ENCODE measurements at regions not wholly inside any gene's neighbourhood (a gene's known extent, or its start where the extent isn't known, plus 50 kb on each side); places are given as distances from the start of the nearest gene placed in this dataset.

DNA sequence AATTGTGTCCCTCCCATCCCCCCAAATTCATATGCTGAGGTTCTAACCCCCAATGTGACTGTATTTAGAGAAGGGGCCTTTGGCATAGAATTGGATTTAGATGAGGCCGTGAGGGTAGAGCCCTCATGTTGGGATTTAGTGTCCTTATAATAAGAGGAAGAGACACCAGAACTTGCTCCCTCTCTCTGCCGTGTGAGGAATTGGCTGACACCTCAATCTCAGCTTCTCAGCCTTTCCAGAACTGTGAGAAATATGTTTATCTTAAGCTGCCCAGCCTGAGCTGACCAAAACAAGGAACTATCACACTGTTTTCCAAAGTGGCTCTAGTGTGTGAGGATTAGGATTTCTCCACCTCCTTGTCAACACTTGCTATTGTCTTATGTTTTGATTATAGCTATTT lies 400.0 kb upstream of the FZD8 start:
- intact Hi-C loops (cut with micrococcal nuclease), result no loop called here
- Mint-ChIP-seq H3K36me3 (no peaks in the 10 kb centered on the region), H3K27me3 (no peaks in the 10 kb centered on the region), H3K27ac (no peak overlapping the region), H3K4me3 (no peak overlapping the region), H3K9me3 (no peaks in the 10 kb centered on the region), H3K4me1 (ENCODE audit: low read depth) (no peaks in the 10 kb centered on the region)
- DNase-seq, result no peak
- POLR2A ChIA-PET, result no interaction called here
- CTCF ChIA-PET, result interaction anchor here (1.0 kb wide), 1 partner anchor 12 kb away, joined by 3 read pairs; no protein-coding TSS in a partner anchor

DNA sequence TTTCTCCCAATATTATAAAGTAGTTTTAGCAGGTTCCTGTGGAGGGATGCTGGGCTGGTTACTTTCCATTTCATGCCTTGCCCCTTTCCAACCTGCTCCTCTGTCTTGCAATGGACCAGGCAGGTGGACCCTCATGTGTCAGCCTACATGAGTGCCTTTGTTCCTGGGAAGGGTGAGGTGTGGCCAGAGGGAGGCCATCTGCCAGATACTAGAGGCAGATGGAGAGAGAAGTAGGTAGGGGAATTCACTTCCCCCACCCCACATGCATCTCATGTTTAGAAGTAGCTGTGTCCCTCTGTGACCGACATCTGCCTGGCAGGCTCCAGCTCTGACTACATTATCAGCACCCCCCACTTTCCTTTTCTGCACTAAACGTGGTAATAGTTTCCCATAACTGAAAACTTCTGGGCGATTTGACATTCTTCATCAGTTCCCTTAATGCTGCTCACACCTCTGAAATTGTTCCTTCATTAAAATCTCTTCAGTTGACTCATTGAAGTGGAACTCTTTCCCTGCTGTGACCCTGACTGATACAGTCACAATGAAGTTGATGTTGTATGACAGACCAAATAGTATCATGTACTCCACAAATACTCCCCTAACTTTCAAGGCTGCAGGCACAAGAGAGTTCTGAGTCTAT lies 396.3 kb upstream of the FZD8 start:
- H3K27ac Mint-ChIP-seq, result no peak overlapping the region
- ChIA-PET POLR2A (no interaction called here), CTCF (no interaction called here)
- no peak overlapping the region for H3K4me3 Mint-ChIP-seq
- no peaks in the 10 kb centered on the region for H3K4me1 Mint-ChIP-seq (ENCODE audit: low read depth)
- intact Hi-C loops (cut with micrococcal nuclease), result no loop called here
- no peaks in the 10 kb centered on the region for H3K36me3 Mint-ChIP-seq
- H3K27me3 Mint-ChIP-seq, result no peaks in the 10 kb centered on the region
- DNase-seq, result no peak
- H3K9me3 Mint-ChIP-seq, result no peaks in the 10 kb centered on the region

DNA sequence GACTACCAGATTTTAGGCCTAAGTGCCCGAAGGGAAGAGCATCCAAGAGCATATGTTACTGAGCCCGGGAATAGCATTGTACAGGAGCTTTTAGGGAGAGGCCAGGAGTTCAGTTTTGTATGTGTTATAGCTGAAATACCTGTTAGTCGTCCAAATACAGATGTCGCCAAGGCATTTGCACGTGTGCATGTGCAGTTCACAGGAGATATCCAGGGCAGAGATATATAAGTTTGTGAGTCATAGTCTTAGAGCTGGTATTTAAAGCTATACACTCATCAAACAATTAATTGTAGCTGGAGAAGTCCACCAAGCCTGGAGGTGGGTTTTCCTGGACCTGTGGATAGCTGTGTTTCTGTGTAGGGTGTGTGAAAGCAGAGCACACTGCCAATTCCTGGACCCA lies 394.0 kb upstream of the FZD8 start:
- Mint-ChIP-seq H3K27ac (no peak overlapping the region), H3K4me1 (ENCODE audit: low read depth) (no peaks in the 10 kb centered on the region), H3K27me3 (no peaks in the 10 kb centered on the region), H3K36me3 (no peaks in the 10 kb centered on the region), H3K9me3 (no peaks in the 10 kb centered on the region), H3K4me3 (no peak overlapping the region)
- intact Hi-C loops (cut with micrococcal nuclease), result no loop called here
- ChIA-PET POLR2A (no interaction called here), CTCF (interaction anchor here (0.6 kb wide), 1 partner anchor 12 kb away, joined by 3 read pairs; no protein-coding TSS in a partner anchor)
- no peak for DNase-seq

DNA sequence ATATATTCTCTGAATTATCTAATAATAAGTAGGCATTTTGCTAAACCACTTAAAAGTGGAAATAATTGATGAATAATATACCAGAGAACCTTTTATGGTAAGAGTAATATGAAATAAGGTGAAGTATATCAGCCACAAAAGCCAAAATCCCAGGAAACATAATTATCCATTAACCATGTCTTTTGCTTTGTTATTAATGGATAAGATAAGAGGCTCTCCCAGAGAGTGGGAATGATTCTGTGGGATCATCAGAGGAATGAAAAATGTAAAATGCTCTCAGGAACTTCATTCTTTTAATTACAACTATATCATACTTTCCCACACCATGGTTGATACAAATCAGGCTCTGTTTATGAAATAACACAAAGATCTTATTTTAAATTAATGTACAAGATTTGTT lies 391.7 kb upstream of the FZD8 start:
- H3K4me3 Mint-ChIP-seq, result no peak overlapping the region
- intact Hi-C loops (cut with micrococcal nuclease), result no loop called here
- no peak overlapping the region for H3K27ac Mint-ChIP-seq
- CTCF ChIA-PET, result no interaction called here
- POLR2A ChIA-PET, result no interaction called here
- H3K9me3 Mint-ChIP-seq, result peaks cover 2% of the 10 kb centered on the region
- no peaks in the 10 kb centered on the region for H3K4me1 Mint-ChIP-seq (ENCODE audit: low read depth)
- no peaks in the 10 kb centered on the region for H3K27me3 Mint-ChIP-seq
- no peak for DNase-seq
- H3K36me3 Mint-ChIP-seq, result no peaks in the 10 kb centered on the region

DNA sequence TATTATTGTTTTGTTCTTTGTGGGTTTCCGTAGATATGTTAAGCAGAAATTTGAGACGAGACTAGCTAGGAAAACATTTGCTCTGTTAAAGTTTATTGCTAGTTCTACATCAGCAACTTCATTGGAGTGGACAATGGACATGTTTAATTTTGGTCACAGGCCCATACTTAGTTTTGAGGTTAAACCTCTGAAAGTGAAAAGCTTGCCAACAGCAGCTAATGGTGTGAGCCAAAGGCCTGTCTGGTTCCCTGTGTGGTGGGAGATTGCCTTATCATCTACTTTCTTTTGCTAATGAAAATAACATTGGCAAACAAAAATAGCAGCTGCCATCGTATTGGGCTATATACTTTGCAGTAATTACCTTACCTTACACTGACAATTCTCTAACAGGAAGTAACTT lies 388.4 kb upstream of the FZD8 start:
- no peaks in the 10 kb centered on the region for H3K36me3 Mint-ChIP-seq
- no peak overlapping the region for H3K27ac Mint-ChIP-seq
- intact Hi-C loops (cut with micrococcal nuclease), result no loop called here
- no peak for DNase-seq
- H3K4me1 Mint-ChIP-seq (ENCODE audit: low read depth), result no peaks in the 10 kb centered on the region
- ChIA-PET CTCF (no interaction called here), POLR2A (no interaction called here)
- no peak overlapping the region for H3K4me3 Mint-ChIP-seq
- H3K27me3 Mint-ChIP-seq, result no peaks in the 10 kb centered on the region
- peaks cover 6% of the 10 kb centered on the region for H3K9me3 Mint-ChIP-seq

DNA sequence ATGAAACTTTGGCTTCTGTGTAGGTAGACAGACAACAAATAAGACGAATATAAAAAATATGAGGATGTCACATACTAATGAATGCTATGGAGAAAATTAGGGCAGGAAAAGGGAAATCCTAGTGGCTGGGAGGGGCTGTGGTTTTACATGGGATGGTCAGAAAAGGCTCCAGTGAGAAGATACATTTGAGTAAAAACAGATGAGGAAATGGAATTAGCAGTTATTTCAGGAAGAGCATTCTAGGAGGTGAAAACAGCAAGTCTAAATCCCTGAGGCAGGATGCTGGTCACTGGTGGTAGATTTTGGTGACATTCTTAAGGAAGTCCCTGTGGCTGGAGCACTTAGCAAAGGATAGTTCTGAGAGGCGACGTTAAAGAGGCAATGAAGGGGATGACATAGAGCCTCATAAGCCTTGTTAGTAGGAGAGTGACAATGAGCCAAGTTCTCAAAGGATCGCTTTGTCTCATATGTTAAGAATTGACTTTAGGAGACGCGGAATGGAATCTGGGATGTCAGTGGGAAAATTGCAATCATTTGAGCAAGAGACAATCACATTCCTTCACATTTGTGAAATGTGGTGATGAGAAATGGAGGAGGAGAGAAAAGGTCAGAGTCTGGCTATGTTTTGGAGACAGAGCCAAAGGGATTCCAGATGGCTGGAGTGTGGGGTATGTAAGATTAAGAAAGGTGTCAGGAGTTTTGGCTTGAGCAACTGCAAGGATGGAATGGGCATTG lies 384.7 kb upstream of the FZD8 start:
- H3K9me3 Mint-ChIP-seq, result peaks cover 6% of the 10 kb centered on the region
- H3K27me3 Mint-ChIP-seq, result no peaks in the 10 kb centered on the region
- H3K4me3 Mint-ChIP-seq, result no peak overlapping the region
- no peaks in the 10 kb centered on the region for H3K4me1 Mint-ChIP-seq (ENCODE audit: low read depth)
- intact Hi-C loops (cut with micrococcal nuclease), result no loop called here
- no peak overlapping the region for H3K27ac Mint-ChIP-seq
- H3K36me3 Mint-ChIP-seq, result no peaks in the 10 kb centered on the region
- no peak for DNase-seq
- ChIA-PET CTCF (no interaction called here), POLR2A (no interaction called here)

DNA sequence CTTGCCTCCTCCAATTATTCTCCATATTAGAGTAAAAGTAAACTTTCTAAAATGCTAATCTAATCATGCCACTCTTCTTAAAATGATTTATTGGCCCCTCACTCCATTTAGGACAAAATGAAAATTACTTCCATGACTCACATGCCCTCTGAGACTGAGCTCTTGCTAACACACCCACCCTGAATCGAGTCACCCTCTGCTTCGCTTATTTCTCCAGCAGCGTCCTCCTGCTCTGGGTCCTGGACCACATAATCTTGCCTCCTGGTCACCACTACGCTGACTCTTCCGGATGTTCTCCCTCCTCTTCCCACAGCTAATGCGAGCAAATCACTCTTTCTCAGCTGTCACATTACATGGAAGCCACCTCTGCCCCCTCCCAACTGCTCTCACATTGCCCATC lies 384.0 kb upstream of the FZD8 start:
- intact Hi-C loops (cut with micrococcal nuclease), result no loop called here
- no peak for DNase-seq
- ChIA-PET POLR2A (no interaction called here), CTCF (no interaction called here)
- Mint-ChIP-seq H3K36me3 (no peaks in the 10 kb centered on the region), H3K27me3 (no peaks in the 10 kb centered on the region), H3K27ac (no peak overlapping the region), H3K4me3 (no peak overlapping the region), H3K4me1 (ENCODE audit: low read depth) (no peaks in the 10 kb centered on the region), H3K9me3 (peaks cover 6% of the 10 kb centered on the region)

DNA sequence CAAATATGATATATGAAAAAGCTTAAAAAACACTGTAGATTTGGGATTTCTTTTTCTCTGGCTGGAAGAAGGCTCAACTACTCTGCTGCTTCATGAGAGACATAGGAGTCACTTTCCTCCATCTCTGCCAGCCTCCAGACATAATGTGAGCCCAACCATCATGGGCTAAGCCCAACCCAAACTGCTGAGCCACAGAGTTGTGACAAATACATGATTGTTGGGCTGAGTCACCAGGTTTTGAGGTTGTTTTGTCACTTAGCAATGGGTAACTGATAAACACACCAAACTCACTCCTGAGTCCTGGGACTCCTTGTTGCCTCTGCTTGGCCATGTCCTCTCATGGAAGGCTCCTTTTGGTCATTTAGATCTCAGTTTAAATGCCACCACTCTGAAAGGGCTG lies 381.8 kb upstream of the FZD8 start:
- no peaks in the 10 kb centered on the region for H3K27me3 Mint-ChIP-seq
- CTCF ChIA-PET, result no interaction called here
- intact Hi-C loops (cut with micrococcal nuclease), result no loop called here
- H3K9me3 Mint-ChIP-seq, result peaks cover 4% of the 10 kb centered on the region
- no peaks in the 10 kb centered on the region for H3K36me3 Mint-ChIP-seq
- POLR2A ChIA-PET, result no interaction called here
- no peak for DNase-seq
- H3K4me3 Mint-ChIP-seq, result no peak overlapping the region
- no peak overlapping the region for H3K27ac Mint-ChIP-seq
- no peaks in the 10 kb centered on the region for H3K4me1 Mint-ChIP-seq (ENCODE audit: low read depth)

DNA sequence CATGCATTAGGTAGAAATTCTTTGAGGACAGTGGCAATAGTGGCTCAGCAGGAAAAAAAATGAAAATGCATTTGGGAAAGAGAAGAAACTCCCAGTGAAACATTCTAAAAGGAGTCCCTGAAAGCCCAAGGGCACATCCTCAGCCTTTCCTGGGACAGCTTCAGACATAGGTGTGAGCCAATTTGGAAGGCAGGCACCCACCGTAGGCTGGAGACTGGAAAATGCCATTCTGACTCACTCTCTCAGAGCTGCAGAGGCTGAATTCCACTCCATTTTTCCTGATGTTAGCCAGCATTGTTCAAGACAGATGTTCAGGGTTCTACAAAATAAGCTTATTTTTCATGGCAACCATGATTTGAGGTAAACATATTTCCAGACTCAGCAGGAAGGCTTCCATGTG lies 379.0 kb upstream of the FZD8 start:
- no peaks in the 10 kb centered on the region for H3K4me1 Mint-ChIP-seq (ENCODE audit: low read depth)
- H3K27me3 Mint-ChIP-seq, result peaks cover 2% of the 10 kb centered on the region
- intact Hi-C loops (cut with micrococcal nuclease), result no loop called here
- DNase-seq, result no peak
- peaks cover 2% of the 10 kb centered on the region for H3K9me3 Mint-ChIP-seq
- no peaks in the 10 kb centered on the region for H3K36me3 Mint-ChIP-seq
- ChIA-PET CTCF (no interaction called here), POLR2A (no interaction called here)
- no peak overlapping the region for H3K27ac Mint-ChIP-seq
- H3K4me3 Mint-ChIP-seq, result no peak overlapping the region

DNA sequence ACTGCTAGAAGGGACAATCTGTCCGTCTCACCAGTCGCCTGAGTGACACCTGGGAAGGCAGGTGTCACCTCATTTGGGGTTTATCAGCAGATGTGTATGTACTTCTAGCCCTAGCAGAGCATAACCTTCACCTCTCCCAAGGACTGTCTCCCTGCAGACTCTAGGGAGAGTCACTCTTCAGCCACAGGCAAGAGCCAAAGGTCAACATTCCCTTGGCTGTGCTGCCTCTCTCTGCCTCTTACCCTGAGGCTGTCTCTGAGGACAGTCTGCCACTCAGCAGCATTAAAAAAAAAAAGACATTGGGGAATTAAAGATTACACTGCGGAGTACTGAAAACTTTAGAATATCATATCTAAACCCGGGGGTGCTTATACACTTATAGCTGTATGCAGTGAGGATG lies 377.7 kb upstream of the FZD8 start:
- ChIA-PET POLR2A (no interaction called here), CTCF (no interaction called here)
- Mint-ChIP-seq H3K27ac (no peak overlapping the region), H3K4me3 (no peak overlapping the region), H3K36me3 (no peaks in the 10 kb centered on the region), H3K4me1 (ENCODE audit: low read depth) (no peaks in the 10 kb centered on the region), H3K9me3 (no peaks in the 10 kb centered on the region), H3K27me3 (peaks cover 2% of the 10 kb centered on the region)
- intact Hi-C loops (cut with micrococcal nuclease), result no loop called here
- DNase-seq, result no peak

DNA sequence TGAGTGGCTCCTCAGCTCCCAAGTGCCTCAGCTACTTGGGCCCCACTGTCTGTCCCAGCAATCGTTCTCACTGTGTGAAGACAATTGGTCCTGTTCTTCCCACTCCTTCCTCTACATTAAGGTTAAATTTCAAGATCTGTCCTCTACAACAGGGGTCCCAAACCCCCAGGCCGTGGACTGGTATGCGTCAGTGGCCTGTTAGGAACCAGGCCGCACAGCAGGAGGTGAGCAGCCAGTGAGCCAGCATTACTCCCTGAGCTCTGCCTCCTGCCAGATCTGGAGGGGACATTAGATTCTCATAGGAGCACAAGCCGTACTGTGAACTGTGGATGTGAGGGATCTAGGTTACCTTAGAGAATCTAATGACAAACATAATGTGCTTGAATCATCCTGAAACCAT lies 376.9 kb upstream of the FZD8 start:
- ChIA-PET CTCF (no interaction called here), POLR2A (interaction anchor here (0.6 kb wide), 1 partner anchor 492 kb away, joined by 3 read pairs; no protein-coding TSS in a partner anchor)
- Mint-ChIP-seq H3K27ac (no peak overlapping the region), H3K27me3 (peaks cover 2% of the 10 kb centered on the region), H3K36me3 (no peaks in the 10 kb centered on the region), H3K9me3 (no peaks in the 10 kb centered on the region), H3K4me1 (ENCODE audit: low read depth) (no peaks in the 10 kb centered on the region), H3K4me3 (no peak overlapping the region)
- no peak for DNase-seq
- intact Hi-C loops (cut with micrococcal nuclease), result no loop called here

DNA sequence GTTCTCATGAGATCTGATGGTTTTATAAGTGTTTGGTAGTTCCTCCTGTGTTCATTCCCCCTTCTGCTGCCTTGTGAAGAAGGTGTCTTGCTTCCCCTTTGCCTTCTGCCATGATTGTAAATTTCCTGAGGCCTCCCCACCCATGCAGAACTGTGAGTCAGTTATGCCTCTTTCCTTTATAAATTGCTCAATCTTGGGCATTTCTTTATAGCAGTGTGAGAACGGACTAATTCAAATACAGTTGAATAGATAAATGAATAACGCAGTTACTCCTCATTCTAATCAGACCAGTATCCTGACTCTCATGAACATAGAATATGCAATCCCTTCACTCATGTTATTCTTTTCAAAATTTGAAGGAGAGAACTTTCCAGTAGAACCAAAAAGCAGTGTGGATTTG lies 375.0 kb upstream of the FZD8 start:
- Mint-ChIP-seq H3K27ac (no peak overlapping the region), H3K4me3 (no peak overlapping the region), H3K9me3 (no peaks in the 10 kb centered on the region), H3K4me1 (ENCODE audit: low read depth) (no peaks in the 10 kb centered on the region), H3K36me3 (no peaks in the 10 kb centered on the region), H3K27me3 (peaks cover 2% of the 10 kb centered on the region)
- intact Hi-C loops (cut with micrococcal nuclease), result no loop called here
- DNase-seq, result no peak
- POLR2A ChIA-PET, result no interaction called here
- CTCF ChIA-PET, result no interaction called here

DNA sequence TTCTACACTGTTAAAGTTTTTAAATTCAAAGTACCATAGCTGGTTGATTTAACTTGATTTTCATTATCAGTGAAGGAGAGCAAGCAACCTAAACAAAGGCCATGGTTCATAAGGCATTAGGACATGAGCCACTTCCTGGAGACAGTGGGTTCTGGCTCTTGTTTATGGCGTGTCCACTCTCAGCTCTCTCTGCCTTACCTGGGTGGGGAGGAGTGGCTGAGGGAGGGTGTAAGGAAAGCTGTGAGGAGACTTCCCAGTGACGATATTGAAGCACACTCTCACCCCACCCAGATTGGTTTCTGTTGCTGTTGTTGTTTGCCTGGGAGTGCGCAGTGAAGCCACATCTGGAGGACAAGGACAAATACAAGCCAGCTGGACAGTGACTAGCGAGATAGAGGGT lies 365.3 kb upstream of the FZD8 start:
- no peak overlapping the region for H3K4me3 Mint-ChIP-seq
- H3K27me3 Mint-ChIP-seq, result no peaks in the 10 kb centered on the region
- DNase-seq, result no peak
- POLR2A ChIA-PET, result no interaction called here
- intact Hi-C loops (cut with micrococcal nuclease), result no loop called here
- CTCF ChIA-PET, result no interaction called here
- H3K9me3 Mint-ChIP-seq, result peaks cover 5% of the 10 kb centered on the region
- no peaks in the 10 kb centered on the region for H3K36me3 Mint-ChIP-seq
- no peak overlapping the region for H3K27ac Mint-ChIP-seq
- H3K4me1 Mint-ChIP-seq (ENCODE audit: low read depth), result no peaks in the 10 kb centered on the region

All from activated CD4-positive, alpha-beta memory T cell treated with anti-CD3 and anti-CD28 coated beads for 36 hours (primary cell).